Fibroblast of villous mesenchyme (primary cell): ENCODE measurements at regions not wholly inside any gene's neighbourhood (a gene's known extent, or its start where the extent isn't known, plus 50 kb on each side); places are given as distances from the start of the nearest gene placed in this dataset.

Experiments used
- DNase-seq: peaks from one replicate; pipeline ENCODE4 v3.0.0-alpha.2; 2010; ENCODE audit warnings: low read depth
- H3K4me3 ChIP-seq: 2 replicates; pipeline ENCODE4 v1.5.1; 2011; ENCODE audit warnings: low read depth, mild to moderate bottlenecking, low read length
- CTCF ChIP-seq: IDR thresholded peaks from 2 replicates; pipeline ENCODE4 v1.5.1; 2012; ENCODE audit warnings: low read depth, mild to moderate bottlenecking, low read length; ENCODE audit not compliant: insufficient read depth

- TF ChIP-seq CTCF, result no peak
- DNase-seq, result no peak
- no peak overlapping the region for H3K4me3 ChIP-seq
Measured at GRCh38 chr4:130099105-130099504, 1003.2 kb downstream of the C4orf33 start.

GRCh38 chr4:130110189-130110588 lies 1014.2 kb downstream of the C4orf33 start:
- no peak for TF ChIP-seq CTCF
- no peak overlapping the region for H3K4me3 ChIP-seq
- no peak for DNase-seq

DNA sequence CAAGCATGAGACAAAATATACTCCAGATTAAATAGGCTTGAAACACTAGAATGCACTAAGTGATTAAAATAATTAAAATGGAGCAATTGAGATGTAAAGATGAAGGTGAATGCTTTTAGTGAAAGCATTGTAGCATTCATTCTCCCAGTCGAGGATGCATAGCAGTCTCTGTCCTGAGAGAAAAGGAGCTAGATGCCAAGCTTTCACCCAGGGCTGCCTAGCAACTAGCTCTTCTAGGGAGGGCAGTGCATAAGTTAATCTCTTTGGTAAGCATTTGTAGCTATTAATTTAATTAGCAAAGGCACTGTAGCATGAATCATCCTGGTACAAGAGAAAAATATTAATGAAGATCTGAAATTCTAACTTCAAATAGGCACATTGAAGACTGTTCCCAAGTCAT lies 1014.8 kb downstream of the C4orf33 start:
- TF ChIP-seq CTCF, result no peak

DNA sequence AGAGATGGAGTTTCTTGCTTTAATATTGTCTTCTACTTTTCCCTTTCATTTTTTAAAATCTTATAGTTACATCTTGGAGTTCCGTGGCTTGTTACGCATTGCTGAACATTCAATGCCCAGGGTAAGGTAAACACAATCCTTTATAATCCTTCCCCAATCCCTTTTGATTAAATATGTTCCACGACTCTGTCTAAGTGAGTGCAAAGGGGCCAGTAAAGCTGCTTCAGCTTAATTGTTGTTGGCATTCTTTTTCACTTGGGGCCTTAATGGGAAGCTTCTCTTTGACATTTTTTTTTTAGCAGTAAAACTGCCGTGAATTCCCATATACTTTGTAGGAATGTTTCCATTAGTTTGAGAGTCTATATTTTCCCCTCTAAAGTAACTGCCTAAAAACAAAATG lies 1028.1 kb downstream of the C4orf33 start:
- TF ChIP-seq CTCF, result no peak
- no peak overlapping the region for H3K4me3 ChIP-seq
- no peak for DNase-seq

More for the DNA sequence above, 1014.8 kb downstream of the C4orf33 start:
- H3K4me3 ChIP-seq, result no peak overlapping the region
- DNase-seq, result no peak

DNA sequence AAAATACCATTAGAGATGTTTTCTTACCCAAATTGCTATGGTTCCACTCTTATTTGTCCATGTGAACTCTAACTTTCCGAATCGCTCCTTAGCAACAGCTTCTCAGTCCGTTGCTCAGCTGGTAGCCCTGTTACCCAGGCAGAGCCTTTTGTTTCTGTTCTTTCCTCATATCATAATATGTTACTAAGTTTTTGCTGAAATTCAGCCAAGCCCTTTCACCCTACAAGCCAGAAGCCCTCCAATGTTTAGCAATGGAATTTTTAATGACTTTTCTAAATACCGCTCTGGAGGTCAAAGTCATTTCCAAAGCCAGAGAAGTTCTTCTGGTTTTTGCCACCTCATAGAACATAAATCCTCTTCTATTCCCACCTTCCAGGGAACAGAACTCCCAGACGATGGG lies 1029.5 kb downstream of the C4orf33 start:
- TF ChIP-seq CTCF, result no peak
- DNase-seq, result no peak
- no peak overlapping the region for H3K4me3 ChIP-seq

GRCh38 chr4:130127297-130127696 lies 1031.3 kb downstream of the C4orf33 start:
- TF ChIP-seq CTCF, result no peak
- no peak overlapping the region for H3K4me3 ChIP-seq
- no peak for DNase-seq

DNA sequence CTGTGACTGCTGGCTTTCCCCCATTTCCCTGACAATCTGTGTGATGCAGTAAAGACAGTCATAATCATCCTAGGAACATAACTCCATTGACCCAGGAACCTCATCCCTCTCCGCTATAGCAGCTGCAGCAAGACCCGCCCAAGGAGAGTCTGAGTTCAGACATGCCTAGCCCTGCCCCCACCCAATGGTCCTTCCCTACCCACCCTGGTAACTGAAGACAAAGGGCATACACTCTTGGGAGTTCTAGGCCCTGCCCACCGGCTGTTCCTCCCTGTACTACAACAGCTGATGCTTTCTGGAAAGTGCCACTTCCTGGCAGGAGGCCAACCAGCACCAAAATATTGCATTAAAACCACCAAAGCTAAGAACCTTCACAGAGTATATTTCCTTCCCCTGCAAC lies 1035.6 kb downstream of the C4orf33 start:
- DNase-seq, result no peak
- no peak for TF ChIP-seq CTCF
- H3K4me3 ChIP-seq, result no peak overlapping the region
